ENCODE measurements at regions not wholly inside any gene's neighbourhood (a gene's known extent, or its start where the extent isn't known, plus 50 kb on each side); places are given as distances from the start of the nearest gene placed in this dataset.

GRCh38 chr5:103467831-103468230 is 94.8 kb downstream of the NUDT12 start:
- no peak for TF ChIP-seq POLR2A (IDR thresholded peaks at IDR 0.05)
- TF ChIP-seq, protein P1, sequence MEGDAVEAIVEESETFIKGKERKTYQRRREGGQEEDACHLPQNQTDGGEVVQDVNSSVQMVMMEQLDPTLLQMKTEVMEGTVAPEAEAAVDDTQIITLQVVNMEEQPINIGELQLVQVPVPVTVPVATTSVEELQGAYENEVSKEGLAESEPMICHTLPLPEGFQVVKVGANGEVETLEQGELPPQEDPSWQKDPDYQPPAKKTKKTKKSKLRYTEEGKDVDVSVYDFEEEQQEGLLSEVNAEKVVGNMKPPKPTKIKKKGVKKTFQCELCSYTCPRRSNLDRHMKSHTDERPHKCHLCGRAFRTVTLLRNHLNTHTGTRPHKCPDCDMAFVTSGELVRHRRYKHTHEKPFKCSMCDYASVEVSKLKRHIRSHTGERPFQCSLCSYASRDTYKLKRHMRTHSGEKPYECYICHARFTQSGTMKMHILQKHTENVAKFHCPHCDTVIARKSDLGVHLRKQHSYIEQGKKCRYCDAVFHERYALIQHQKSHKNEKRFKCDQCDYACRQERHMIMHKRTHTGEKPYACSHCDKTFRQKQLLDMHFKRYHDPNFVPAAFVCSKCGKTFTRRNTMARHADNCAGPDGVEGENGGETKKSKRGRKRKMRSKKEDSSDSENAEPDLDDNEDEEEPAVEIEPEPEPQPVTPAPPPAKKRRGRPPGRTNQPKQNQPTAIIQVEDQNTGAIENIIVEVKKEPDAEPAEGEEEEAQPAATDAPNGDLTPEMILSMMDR (IDR thresholded peaks at IDR 0.05), result no peak
